HG03097 (cell line): ENCODE measurements at regions not wholly inside any gene's neighbourhood (a gene's known extent, or its start where the extent isn't known, plus 50 kb on each side); places are given as distances from the start of the nearest gene placed in this dataset.

Experiments used
- ATAC-seq: cut with Tn5 transposase; IDR thresholded peaks from one replicate; pipeline ENCODE4 v1.9.1; 2021; ENCODE audit not compliant: unreplicated experiment, low FRiP score

DNA sequence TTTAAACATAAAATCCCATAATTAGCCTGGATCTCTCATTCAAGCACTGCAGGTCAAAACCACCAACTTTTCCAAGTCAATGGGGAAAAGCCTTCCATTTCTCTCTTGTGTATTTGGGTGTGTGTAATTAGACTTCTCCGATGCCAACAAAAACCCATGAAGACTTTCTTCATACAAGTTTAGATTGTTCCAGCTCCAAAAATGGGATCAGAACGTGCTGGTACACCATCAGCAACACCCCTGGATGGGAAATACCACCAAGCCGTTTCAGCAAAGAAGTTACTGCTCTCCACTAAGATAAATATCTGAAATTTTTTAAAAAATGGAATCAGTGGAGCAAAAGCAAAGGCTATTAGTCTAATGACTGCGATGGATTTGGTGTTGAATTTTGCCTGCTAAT is 837.3 kb upstream of the SOX9 start:
- no peak for ATAC-seq

DNA sequence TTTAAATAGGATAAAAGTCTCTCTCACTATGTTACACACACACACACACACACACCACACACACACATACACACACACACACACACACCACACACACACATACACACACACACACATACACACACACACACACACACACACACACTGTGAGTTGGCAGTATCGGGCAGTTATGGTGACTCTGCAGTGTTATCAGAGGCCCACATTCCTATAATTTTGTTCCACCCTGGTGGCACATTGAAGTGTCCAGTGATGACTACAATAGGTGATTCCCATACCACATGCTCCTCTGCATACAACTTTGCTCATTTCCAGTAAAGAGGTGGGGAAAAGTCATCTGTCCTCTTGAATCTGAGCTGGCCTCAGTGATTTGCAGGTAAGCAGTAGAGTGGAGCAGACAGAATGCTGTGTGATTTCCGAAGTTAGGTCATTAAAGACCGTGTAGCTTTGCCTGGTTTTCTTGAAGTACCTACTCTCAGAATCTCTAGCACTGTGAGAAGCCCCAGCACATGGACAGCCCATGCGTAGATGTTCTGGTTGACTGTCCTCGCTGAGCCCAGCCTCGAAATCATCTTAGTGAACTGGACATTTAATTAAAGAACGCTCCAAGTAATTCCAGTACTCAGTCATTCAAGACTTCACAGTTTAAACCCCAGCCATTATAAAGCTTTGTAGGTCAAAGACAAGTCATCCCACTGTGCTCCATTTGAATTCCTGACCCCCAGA is 836.6 kb upstream of the SOX9 start:
- ATAC-seq: no peak

DNA sequence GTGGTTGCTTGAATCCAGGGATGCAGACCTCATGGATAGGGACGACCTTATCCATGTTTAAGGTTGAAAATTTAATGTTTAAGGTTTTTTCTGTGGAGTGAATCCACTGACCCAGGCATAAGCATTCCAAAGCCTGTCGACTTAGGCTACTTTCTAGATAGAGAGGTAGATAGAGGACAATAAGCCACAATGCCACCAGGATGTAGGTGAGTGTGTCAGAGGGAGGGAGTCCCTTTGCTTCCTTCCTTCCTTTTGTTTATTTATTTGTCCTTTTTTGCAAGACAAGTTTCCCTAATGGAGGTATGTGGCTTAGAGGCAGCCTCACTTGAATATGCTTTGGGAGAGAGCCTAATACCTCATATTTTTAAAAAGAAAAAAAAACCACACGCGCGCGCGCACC is 834.2 kb upstream of the SOX9 start:
- ATAC-seq: no peak

DNA sequence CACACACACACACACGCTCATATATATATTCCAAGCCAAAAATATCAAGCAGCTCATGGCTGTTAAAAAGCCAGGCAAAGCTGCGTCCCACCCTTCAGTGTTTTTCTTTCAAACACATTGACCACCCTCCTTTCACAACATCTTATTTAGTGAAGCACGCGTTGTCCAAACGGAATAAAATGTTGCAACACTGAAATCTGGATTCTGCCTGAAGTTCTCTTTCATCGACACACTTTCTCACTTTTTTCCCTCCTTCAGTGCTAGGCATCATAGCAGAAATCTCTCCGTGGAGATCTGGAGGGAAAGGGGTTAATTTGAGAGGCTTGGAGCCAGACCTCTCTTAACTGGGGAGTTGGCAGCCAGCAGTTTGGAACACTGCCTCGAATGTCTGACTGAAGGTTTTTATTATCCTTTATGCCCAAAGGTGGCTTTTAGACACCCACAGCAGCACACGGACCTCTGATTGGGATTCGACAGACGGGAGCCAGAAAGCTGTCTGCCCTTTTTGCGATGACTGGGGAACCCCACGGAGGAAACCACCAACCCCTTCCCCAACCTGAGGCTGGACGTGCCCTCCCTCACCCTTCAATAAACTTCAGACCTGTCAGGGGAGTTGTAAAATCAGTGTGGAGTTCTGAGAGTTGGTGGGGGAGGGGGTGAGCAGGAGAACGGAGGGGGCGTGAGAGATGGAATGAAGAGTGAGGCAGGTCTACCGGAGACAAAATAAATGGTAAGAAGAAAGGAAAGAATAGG is 833.6 kb upstream of the SOX9 start:
- no peak for ATAC-seq

DNA sequence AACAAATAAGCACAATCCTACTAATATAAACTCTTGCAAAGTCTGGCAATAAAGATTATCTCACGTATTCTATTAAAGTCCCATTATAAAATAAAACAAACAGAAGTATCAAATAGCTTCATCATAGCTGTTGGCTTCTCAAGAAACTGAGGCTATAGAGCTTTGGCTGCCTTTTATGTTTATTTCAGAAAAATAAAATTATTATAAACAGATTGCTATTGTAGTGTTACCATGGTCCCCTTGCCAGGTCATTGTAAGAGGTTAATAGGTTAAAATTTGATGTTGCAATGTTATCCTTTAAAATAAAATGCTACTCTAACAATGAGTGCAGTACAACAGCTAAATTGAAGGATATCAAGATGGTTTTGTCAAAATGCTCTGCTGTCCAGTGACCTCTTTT is 828.8 kb upstream of the SOX9 start:
- no peak for ATAC-seq

DNA sequence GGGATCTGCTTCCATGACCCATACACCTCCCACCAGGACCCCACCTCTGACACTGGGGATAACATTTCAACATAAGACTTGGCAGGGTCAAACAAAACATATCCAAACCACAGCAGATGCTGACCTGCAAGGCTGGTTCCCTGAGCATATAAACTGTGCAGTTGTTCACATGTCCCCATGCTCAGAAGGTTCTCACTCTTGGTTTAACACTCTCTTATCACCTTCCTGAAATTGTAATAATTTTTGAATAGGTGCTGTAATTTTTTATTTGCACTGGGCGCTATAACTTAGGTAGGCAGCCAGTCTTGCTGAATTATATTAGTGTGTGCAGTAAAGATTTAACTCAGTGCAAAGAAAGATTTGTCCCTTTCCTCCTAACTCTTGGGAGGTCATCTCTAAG is 824.8 kb upstream of the SOX9 start:
- no peak for ATAC-seq

DNA sequence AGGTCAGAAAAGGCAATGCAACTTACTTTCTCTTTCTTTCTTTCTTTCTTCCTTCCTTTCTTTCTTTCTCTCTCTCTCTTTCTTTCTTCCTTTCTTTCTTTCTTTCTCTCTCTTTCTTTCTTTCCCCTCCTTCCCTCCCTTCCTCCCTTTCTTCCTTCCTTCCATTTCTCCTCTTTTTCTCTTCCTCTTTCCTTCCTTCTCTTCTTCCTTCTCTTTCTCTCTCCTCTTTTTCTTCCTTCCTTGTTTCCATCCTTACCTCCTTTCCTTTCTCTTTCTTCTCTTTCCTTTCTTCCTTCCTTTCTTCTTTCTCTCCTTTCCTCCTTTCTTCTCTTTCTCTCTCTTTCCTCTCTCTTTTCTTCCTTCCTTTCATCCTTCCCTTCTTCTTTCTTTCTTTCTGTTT is 819.8 kb upstream of the SOX9 start:
- no peak for ATAC-seq

DNA sequence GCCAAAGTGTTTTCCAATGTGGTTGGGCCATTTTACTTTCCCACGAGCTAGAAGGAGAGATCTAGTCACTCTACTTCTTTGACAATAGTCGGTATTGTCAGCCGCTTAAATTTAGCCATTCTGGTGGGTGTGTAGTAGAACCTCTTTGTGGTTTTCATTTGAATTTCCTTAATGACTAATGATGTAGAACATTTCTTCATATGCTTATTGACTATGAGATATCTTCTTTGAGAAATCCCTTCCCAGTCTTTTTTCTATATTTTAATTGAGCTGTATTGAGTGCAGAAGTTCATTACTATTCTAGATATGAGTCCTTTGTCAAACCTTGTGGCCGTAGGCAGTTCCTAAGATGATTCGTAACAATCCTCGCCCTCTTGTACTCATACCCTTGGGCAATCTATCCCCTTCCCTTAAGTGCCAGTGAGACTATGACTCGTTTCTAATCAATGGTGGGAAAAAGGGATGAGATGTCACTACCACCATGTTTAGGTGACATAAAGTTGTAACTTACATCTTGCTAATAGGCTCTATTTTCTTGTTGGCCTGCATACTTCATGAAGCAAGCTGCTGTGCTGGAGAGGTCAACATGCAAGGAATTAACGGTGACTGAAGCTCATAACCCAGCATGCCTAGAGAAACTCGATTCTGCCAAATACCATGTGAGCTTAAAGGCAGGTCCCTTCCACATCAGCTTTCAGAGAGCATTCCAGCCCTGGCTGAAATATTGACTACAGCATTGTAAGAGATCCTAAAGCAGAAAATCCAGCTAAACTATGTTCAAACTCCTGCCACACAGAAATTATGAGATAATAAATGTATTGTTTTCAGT is 817.9 kb upstream of the SOX9 start:
- ATAC-seq: no peak

DNA sequence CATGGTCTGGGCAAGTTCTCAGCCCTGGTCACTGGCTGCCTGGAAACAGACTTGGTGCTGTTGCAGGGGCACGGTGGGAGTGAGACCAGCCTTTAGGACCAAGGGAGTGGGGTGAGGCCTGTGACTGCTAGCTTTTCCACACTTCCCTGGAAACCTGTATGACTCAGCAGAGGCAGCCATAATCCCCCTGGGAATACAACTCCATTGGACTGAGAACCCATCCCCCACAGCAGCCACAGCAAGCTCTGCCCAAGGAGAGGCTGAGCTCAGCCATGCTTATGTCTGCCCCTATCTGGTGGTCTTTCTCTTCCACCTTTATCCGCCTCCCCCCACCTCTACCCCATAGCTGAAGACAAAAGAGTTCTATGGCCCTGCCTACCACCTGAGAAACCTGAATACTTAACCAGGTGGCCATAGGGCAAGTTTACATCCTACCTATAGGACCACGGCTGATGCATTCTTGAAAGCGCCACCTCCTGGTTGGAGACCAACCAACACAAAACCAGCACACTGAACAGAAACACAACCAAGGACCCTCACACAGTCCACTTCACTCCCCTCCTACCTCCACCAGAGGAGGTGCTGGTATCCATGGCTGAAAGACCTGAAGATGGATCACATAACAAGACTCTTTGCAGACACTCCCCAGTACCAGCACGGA is 816.2 kb upstream of the SOX9 start:
- ATAC-seq: no peak

DNA sequence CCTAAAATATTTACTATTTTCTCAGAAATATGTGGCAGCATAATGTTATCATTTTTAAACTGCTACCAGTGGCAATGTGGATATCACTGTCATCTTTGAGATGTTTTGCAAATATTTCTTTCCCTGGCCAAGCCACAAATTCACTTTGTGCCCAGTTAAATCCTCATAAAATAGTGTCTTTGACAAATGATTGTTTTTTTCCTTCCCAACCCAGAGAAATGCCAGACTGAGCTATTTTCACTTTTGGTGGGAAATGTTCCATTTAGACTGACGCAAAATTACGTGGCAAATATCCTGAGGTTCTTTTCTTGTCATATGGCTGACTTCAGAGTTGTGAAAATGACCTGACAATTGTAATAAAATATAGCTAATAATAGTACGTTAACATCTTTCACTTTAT is 807.0 kb upstream of the SOX9 start:
- no peak for ATAC-seq

DNA sequence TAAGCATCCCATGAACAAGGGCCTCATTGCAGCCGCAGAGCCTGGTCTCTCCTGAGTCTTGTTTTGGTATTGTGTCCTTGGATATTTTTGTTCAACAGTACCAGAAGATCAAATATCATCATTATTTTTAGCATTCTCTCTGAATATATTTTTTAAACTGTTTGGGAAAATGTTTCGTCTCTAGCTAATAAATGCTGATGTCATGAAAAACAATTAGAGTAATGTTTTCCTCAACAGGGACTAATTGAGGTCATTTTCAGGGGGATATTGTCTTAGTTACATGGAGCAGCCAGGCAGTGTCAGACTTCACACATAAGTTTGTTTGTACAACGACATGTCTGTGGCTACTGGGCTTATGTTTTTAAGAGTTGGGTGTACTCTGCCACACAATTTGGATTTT is 805.3 kb upstream of the SOX9 start:
- ATAC-seq: no peak

DNA sequence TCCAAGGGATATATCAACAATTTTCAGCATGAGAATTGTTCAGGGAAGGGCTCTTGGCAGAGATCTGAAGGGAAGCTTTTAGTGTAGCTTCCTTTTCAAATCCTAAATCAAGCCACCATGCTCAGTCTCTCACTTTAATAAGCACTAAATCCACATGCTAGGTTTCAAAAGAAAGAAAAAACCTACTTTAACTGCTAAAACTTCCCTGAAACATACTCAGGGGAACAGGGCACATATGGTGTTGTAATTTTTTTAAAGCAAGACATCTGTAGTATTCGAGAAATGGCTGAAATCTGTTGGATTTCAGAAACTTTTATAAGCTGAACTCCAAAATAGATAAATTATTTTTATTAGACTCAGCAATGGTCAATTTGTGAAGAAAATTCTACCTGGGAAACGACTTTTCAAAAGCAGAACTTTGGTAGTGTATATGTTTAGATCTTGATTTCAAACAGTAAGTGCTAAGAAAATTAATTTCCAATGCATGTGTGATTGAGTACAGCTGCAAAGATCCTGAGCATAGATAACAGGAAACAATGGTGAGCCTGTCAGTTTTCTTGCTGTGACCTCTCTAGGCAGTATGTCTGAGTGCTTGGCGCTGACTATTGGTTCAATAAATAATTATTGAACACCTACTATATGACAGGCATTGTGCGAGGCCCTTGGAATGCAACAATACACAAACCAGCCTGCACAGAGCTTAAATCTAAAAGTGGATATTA is 804.5 kb upstream of the SOX9 start:
- no peak for ATAC-seq

DNA sequence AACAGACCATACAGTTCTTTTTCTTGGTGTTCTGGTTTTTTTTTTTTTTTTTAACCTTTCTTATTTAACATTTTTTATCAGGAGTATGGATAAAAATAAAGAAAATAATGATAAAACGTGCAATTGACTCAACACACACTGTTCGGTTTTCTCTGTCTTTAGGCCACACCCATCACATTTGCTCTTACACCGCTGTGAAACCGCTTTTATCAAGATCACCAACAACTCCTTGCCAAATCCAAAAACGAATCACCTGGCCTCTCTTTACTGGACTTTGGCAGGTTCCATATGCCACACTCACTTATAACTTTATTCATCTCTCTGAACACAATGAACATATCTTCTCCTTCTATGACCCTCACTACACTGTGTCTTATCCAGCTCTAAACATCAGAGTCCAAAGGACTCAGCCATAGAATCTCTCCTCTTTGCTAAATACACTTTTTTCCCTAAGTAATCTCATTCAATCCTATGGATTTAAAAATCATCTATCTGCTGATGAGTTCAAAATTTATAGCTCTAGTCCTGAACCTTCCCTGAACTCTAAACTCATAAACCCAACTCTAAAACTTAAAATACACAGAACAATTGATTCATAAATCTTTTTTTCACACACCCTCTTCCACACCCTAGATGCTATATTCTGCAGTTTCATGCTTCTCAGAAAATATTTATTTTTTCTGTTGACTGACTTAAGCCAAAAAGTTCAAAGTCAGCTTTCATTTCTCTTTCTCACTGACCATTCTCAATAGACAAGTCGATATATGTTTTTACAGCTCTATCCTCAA is 800.6 kb upstream of the SOX9 start:
- ATAC-seq: no peak

DNA sequence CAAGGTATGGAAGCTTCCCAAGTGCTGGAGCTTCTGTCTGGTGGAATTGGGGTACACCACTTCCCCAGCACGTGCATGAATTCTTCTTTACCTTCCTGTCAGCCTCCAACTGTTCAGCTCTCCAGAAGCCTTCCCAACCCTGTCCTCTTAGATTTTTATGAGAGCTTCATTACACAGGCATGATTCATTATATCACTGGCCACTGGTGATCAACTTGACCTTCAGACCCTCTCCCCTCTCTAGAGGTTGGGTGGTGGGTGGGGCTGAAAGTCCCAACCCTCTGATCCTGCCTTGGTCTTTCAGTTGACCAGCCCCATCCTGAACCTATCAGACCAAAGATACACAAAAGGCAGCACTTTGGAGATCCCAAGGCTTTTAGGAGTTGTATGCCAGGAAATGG is 795.7 kb upstream of the SOX9 start:
- no peak for ATAC-seq

DNA sequence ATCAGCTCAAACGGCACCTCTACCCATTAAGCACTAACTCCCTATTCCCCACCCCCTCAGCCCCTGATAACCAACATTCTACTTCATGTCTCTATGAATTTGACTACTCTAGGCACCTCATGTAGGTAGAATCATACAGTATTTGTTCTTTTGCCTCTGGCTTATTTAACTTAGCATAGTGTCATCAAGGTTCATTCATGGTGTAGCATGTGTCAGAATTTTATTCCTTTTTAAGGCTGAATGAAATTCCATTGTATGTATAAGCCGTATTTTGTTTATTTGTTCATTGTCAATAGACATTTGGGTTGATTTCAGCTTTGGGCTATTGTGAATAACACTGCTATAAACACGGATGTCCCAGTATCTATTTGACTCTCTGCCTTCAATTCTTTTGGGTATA is 794.9 kb upstream of the SOX9 start:
- no peak for ATAC-seq

DNA sequence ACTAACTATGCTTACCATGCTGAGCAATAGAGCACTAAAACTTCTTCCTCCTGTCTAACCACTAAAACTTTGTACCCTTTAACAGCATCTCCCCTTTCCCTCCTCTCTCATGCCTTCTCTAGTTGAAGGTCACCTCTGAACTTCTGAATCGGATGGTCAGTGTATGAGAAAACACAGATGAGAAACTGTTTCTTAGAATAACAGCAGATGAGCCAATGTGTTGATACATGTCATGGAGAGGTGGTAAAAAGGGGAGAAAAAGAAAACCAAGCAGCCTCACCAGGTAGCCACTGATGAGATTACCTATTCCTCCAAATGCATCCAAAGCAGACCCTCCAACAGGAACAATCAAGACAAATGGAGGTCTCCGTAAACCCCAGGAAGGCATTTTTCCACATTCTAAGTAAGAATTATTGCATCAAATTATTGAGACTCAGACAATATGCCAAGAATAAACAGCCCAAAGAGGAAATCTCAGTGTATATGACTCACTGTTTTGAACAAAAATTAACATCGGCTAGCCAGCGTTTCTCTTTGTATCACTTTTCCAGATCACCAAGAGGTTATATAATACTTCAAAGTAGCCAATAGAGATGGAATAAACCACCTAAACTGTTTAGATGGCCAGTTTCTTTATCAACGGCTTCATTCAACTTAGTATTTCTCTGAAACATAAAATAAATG is 793.3 kb upstream of the SOX9 start:
- no peak for ATAC-seq

DNA sequence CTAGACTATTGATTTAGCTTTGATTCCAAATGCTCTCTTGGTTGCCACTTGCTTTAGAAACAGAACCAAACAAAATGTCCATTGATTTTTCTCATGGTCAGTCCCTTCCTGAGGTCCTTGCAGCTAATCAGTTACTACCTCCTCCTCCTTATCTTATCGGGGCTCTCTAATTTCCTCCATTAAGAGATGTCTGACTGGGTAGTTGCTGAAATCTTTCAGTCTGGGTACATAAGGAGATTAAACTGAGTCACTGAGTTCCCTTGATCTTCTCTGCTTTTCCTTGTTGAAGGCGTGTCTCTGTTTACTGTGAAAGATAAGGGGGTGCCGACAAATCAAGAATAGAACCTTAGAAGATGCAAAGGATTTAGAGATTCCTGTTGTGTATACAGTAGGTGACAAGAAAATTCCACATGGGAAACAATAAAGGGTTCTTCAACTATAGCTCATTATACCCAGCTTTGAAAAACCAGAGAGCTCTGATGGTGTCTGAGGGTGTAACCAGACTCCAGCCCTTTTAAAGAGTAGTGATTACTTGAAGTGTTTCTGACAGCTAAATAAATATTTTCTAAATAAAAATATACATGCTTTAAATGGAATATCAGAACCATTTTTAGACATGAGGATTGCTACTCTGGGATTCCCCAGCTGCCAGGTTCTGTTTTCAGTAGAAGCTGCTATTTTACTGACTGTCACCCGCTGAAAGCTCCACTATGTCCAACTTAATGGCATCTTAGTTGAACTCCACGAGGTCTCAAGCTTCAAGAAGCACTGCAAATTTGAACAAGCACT is 791.3 kb upstream of the SOX9 start:
- no peak for ATAC-seq

DNA sequence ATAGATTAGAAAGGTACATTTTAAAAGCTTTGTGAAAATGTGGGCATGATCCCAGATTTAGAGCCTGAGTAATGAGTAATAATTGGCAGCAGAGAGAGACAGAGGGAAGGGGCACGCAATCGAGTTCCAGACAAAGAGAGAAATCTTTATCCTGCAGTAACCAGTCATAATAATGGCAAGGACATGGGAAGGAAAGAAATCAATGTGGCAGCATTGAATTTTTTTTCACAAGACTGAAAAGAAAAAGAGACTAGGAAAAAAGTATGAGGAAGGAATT is 790.8 kb upstream of the SOX9 start:
- no peak for ATAC-seq
